ENCODE measurements at regions not wholly inside any gene's neighbourhood (a gene's known extent, or its start where the extent isn't known, plus 50 kb on each side); places are given as distances from the start of the nearest gene placed in this dataset.
"Not testable (repeated sequence)": the region's sequence is repeated elsewhere in the genome, so short reads cannot be mapped to it uniquely, and the experiment has no call there.

DNA sequence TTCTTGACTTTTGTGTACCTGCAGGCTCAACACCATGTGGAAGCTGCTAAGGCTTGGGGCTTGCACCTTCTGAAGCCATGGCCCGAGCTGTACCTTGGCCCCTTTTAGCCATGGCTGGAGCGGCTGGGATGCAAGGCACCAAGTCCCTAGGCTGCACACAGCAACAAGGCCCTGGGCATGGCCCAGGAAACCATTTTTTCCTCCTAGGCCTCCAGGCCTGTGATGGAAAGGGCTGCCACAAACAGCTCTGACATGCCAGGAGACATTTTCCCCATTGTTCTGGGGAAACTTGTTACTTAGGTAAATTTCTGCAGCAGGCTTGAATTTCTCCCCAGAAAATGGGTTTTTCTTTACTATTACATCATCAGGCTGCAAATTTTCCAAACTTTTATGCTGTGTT lies 387.4 kb downstream of the GBA3 start:
- not testable (repeated sequence) for TF ChIP-seq CTCF, POLR2A (IDR thresholded peaks at IDR 0.05)

All from prostate gland (tissue), 2 donors.